DOHH2 (cell line): ENCODE measurements at regions not wholly inside any gene's neighbourhood (a gene's known extent, or its start where the extent isn't known, plus 50 kb on each side); places are given as distances from the start of the nearest gene placed in this dataset.

ENCODE experiments used
- CTCF ChIP-seq: fragments of 200-600 bp; sonication (generic); IDR thresholded peaks from one replicate; pipeline ENCODE4 v1.5.1; 2014; ENCODE audit warnings: antibody characterized with exemption, mild to moderate bottlenecking, low read depth, low read length; ENCODE audit not compliant: poor library complexity, severe bottlenecking
- EZH2phosphoT487 ChIP-seq: fragments of 200-600 bp; sonication (generic); IDR thresholded peaks from 2 replicates; pipeline ENCODE4 v1.6.1; 2017; ENCODE audit warnings: borderline replicate concordance, mild to moderate bottlenecking, antibody characterized with exemption, low read length, moderate library complexity, mixed read lengths

GRCh38 chr9:85453850-85454249, 287.9 kb downstream of the AGTPBP1 start:
- no peak for TF ChIP-seq EZH2phosphoT487
- no peak for TF ChIP-seq CTCF
